Vagina (tissue), 2 donors: ENCODE measurements at regions not wholly inside any gene's neighbourhood (a gene's known extent, or its start where the extent isn't known, plus 50 kb on each side); places are given as distances from the start of the nearest gene placed in this dataset.

Experiments used
- POLR2A ChIP-seq, 2 donors: fragments of 450-650 bp; IDR thresholded peaks; one replicate each; pipeline ENCODE4 v1.6.1; 2017; ENCODE audit warnings: antibody characterized with exemption in 2 of 2, mild to moderate bottlenecking in 2 of 2, moderate library complexity in 2 of 2
- POLR2AphosphoS5 ChIP-seq, 2 donors: sonication (generic); formaldehyde crosslinking; IDR thresholded peaks; one replicate each; pipeline ENCODE4 v1.9.0; 2017; ENCODE audit warnings: antibody characterized with exemption in 2 of 2, mild to moderate bottlenecking in 2 of 2, low read depth in 1 of 2; ENCODE audit not compliant: insufficient read depth in 1 of 2
- TF ChIP-seq, protein P1 (sequence below), 3 experiments: fragments of 450-650 bp in 2 of 3; fragments of 200-600 bp in 1 of 3; sonication (generic) in 1 of 3; IDR thresholded peaks; one replicate each; pipeline ENCODE4 v1.5.1; 2017 to 2019; ENCODE audit warnings: antibody characterized with exemption in 3 of 3, mild to moderate bottlenecking in 2 of 3, moderate library complexity in 2 of 3

DNA sequence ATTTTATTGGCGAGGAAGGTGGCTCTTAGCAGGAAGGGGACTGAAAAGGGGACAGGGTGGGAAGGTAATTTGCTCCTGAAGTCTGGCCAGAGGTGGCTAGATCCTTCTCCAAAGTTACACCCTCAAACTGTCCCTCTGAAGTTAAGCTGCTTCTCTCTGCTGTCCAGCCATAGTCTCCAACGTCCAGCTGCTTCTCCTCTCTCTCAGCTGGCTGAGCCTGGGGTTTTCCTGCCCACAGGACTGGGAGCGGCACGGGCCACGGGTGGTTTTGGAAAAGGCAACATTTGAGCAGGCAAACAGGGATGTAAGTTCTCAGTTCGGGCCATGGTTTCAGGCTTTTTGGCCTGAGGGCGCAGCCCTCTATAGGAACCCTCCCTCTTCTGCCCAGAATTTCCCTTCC, 128.3 kb downstream of the YIPF5 start:
- no peak for TF ChIP-seq POLR2AphosphoS5 (IDR thresholded peaks at IDR 0.05; ENCODE audit: insufficient read depth in 1 of 2, low read depth in 1 of 2)
- TF ChIP-seq, protein P1, sequence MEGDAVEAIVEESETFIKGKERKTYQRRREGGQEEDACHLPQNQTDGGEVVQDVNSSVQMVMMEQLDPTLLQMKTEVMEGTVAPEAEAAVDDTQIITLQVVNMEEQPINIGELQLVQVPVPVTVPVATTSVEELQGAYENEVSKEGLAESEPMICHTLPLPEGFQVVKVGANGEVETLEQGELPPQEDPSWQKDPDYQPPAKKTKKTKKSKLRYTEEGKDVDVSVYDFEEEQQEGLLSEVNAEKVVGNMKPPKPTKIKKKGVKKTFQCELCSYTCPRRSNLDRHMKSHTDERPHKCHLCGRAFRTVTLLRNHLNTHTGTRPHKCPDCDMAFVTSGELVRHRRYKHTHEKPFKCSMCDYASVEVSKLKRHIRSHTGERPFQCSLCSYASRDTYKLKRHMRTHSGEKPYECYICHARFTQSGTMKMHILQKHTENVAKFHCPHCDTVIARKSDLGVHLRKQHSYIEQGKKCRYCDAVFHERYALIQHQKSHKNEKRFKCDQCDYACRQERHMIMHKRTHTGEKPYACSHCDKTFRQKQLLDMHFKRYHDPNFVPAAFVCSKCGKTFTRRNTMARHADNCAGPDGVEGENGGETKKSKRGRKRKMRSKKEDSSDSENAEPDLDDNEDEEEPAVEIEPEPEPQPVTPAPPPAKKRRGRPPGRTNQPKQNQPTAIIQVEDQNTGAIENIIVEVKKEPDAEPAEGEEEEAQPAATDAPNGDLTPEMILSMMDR (IDR thresholded peaks at IDR 0.05), result no peak
- TF ChIP-seq POLR2A (IDR thresholded peaks at IDR 0.05), result no peak
